ENCODE measurements at regions not wholly inside any gene's neighbourhood (a gene's known extent, or its start where the extent isn't known, plus 50 kb on each side); places are given as distances from the start of the nearest gene placed in this dataset.

GRCh38 chr18:8926464-8926863 lies 176.0 kb upstream of the NDUFV2 start:
- TF ChIP-seq CTCF (IDR thresholded peaks at IDR 0.05; ENCODE audit: low read depth, low read length, missing control alignments): no peak
- H3K4me3 ChIP-seq (ENCODE audit: low read depth, low read length): no peak overlapping the region
- no peak for DNase-seq
- no peaks in the 10 kb centered on the region for H3K36me3 ChIP-seq (replicated peaks)
- H3K27ac ChIP-seq: no peak overlapping the region
- H3K27me3 ChIP-seq (replicated peaks): no peaks in the 10 kb centered on the region
- in situ Hi-C loops (cut with HindIII; ENCODE audit: low pct_ligation_motif_present, low sequenced_read_pairs): no loop called here

GRCh38 chr18:8928044-8928443 lies 174.5 kb upstream of the NDUFV2 start:
- TF ChIP-seq CTCF (IDR thresholded peaks at IDR 0.05; ENCODE audit: low read depth, low read length, missing control alignments): no peak
- H3K27ac ChIP-seq: no peak overlapping the region
- no peak overlapping the region for H3K4me3 ChIP-seq (ENCODE audit: low read depth, low read length)
- DNase-seq: no peak
- no peaks in the 10 kb centered on the region for H3K27me3 ChIP-seq (replicated peaks)
- in situ Hi-C loops (cut with HindIII; ENCODE audit: low pct_ligation_motif_present, low sequenced_read_pairs): no loop called here
- no peaks in the 10 kb centered on the region for H3K36me3 ChIP-seq (replicated peaks)

- peak; percentile 34 for DNase-seq
- Histone ChIP-seq H3K27me3 (replicated peaks) (no peaks in the 10 kb centered on the region), H3K27ac (no peak overlapping the region), H3K4me3 (ENCODE audit: low read depth, low read length) (no peak overlapping the region), H3K36me3 (replicated peaks) (no peaks in the 10 kb centered on the region)
- in situ Hi-C loops (cut with HindIII; ENCODE audit: low pct_ligation_motif_present, low sequenced_read_pairs): no loop called here
- TF ChIP-seq CTCF (IDR thresholded peaks at IDR 0.05; ENCODE audit: low read depth, low read length, missing control alignments): no peak
Observed at GRCh38 chr18:8928847-8929780, 173.4 kb upstream of the NDUFV2 start.

GRCh38 chr18:8930990-8931616 lies 171.4 kb upstream of the NDUFV2 start:
- no peak overlapping the region for H3K27ac ChIP-seq
- no peaks in the 10 kb centered on the region for H3K27me3 ChIP-seq (replicated peaks)
- in situ Hi-C loops (cut with HindIII; ENCODE audit: low pct_ligation_motif_present, low sequenced_read_pairs): no loop called here
- H3K4me3 ChIP-seq (ENCODE audit: low read depth, low read length): no peak overlapping the region
- no peaks in the 10 kb centered on the region for H3K36me3 ChIP-seq (replicated peaks)
- TF ChIP-seq CTCF (IDR thresholded peaks at IDR 0.05; ENCODE audit: low read depth, low read length, missing control alignments): no peak
- DNase-seq: peak; percentile 22

GRCh38 chr18:8932866-8933265 lies 169.6 kb upstream of the NDUFV2 start:
- H3K27me3 ChIP-seq (replicated peaks): no peaks in the 10 kb centered on the region
- TF ChIP-seq CTCF (IDR thresholded peaks at IDR 0.05; ENCODE audit: low read depth, low read length, missing control alignments): no peak
- no peaks in the 10 kb centered on the region for H3K36me3 ChIP-seq (replicated peaks)
- no peak overlapping the region for H3K4me3 ChIP-seq (ENCODE audit: low read depth, low read length)
- DNase-seq: no peak
- H3K27ac ChIP-seq: no peak overlapping the region
- in situ Hi-C loops (cut with HindIII; ENCODE audit: low pct_ligation_motif_present, low sequenced_read_pairs): no loop called here
